CD4-positive, alpha-beta memory T cell (primary cell): ENCODE measurements at regions not wholly inside any gene's neighbourhood (a gene's known extent, or its start where the extent isn't known, plus 50 kb on each side); places are given as distances from the start of the nearest gene placed in this dataset.
A peak's percentile ranks its signal among the peaks of the same experiment; 100 is the strongest.

Experiments used
- CTCF ChIA-PET: fragments of 350-600 bp; sonication (Branson Sonifier 250); formaldehyde crosslinking; loops from one replicate; lab custom pipeline; 2021; ENCODE audit warnings: inconsistent platforms; ENCODE audit not compliant: partially characterized antibody; lab: Charles Lee
- POLR2A ChIA-PET: fragments of 350-600 bp; sonication (Branson Sonifier 250); formaldehyde crosslinking; loops from one replicate; lab custom pipeline; 2021; ENCODE audit not compliant: partially characterized antibody; lab: Charles Lee
- DNase-seq, 5 donors: peaks; one replicate each; pipeline versions ENCODE4 v3.0.0 to v3.0.0-alpha.2; 2020 to 2022; ENCODE audit warnings: mixed read lengths in 1 of 5
- H3K27ac ChIP-seq: one replicate; pipeline ENCODE4 v1.7.0; 2013; ENCODE audit warnings: low read depth, low read length
- H3K27me3 ChIP-seq: 2 replicates; pipeline ENCODE4 v1.7.0; 2013; ENCODE audit warnings: mild to moderate bottlenecking, low read length, moderate library complexity; ENCODE audit not compliant: insufficient read depth
- H3K36me3 ChIP-seq: 2 replicates; pipeline ENCODE4 v1.7.0; 2013; ENCODE audit warnings: mild to moderate bottlenecking, low read length, moderate library complexity; ENCODE audit not compliant: insufficient read depth
- H3K4me1 ChIP-seq: 2 replicates; pipeline ENCODE4 v1.7.0; 2013; ENCODE audit warnings: mild to moderate bottlenecking, low read length, moderate library complexity; ENCODE audit not compliant: insufficient read depth
- H3K4me3 ChIP-seq, 2 donors: one replicate each; pipeline ENCODE4 v1.7.0; 2013; ENCODE audit warnings: low read length in 2 of 2, mild to moderate bottlenecking in 1 of 2
- H3K9me3 ChIP-seq, 2 donors: one replicate each; pipeline ENCODE4 v1.7.0; 2013; ENCODE audit warnings: low read length in 2 of 2, control low read depth in 1 of 2; ENCODE audit not compliant: control insufficient read depth in 1 of 2
- H3K27ac Mint-ChIP-seq, 7 donors: one replicate each; pipeline ENCODE4 v1.8.0; 2020 to 2021; ENCODE audit warnings: mixed read lengths in 7 of 7, mild to moderate bottlenecking in 6 of 7, inconsistent platforms in 3 of 7, moderate library complexity in 3 of 7
- H3K27me3 Mint-ChIP-seq, 2 donors: one replicate each; pipeline ENCODE4 v1.8.0; 2020 to 2021; ENCODE audit warnings: mixed read lengths in 2 of 2
- H3K36me3 Mint-ChIP-seq, 2 donors: one replicate each; pipeline ENCODE4 v1.8.0; 2020 to 2021; ENCODE audit warnings: mixed read lengths in 2 of 2, inconsistent platforms in 1 of 2, mild to moderate bottlenecking in 1 of 2
- H3K4me1 Mint-ChIP-seq, 4 donors: one replicate each; pipeline ENCODE4 v1.8.0; 2020 to 2021; ENCODE audit warnings: mixed read lengths in 4 of 4, mild to moderate bottlenecking in 1 of 4
- H3K4me3 Mint-ChIP-seq, 8 donors: one replicate each; pipeline ENCODE4 v1.8.0; 2020 to 2021; ENCODE audit warnings: mixed read lengths in 8 of 8, mild to moderate bottlenecking in 7 of 8, moderate library complexity in 6 of 8, inconsistent platforms in 3 of 8
- H3K9me3 Mint-ChIP-seq, 8 donors: one replicate each; pipeline ENCODE4 v1.8.0; 2020 to 2021; ENCODE audit warnings: mixed read lengths in 8 of 8, mild to moderate bottlenecking in 5 of 8, inconsistent platforms in 3 of 8, moderate library complexity in 1 of 8
- intact Hi-C: fragments of 100-400 bp; cut with micrococcal nuclease; formaldehyde crosslinking; loops from one replicate; pipeline ENCODE4 v1.15.1; 2023

GRCh38 chr9:7665874-7666273, 133.7 kb downstream of the DMAC1 start:
- H3K36me3 Mint-ChIP-seq, result no peaks in the 10 kb centered on the region
- intact Hi-C loops, result no loop called here

GRCh38 chr9:7659766-7660165, 139.8 kb downstream of the DMAC1 start:
- H3K27me3 Mint-ChIP-seq, result peaks cover 0 to 2% of the 10 kb centered on the region in 2 donors
- CTCF ChIA-PET, result interaction anchor here (1.1 to 4.6 kb wide), 4 partner anchors 33 to 1773 kb away, joined by 3 to 18 read pairs (median 3); no protein-coding TSS in a partner anchor

More at GRCh38 chr9:7665874-7666273, 133.7 kb downstream of the DMAC1 start:
- CTCF ChIA-PET, result no interaction called here
- no peaks in the 10 kb centered on the region for H3K4me1 Mint-ChIP-seq
- H3K9me3 Mint-ChIP-seq, result peaks cover 0 to 2% (median 0%) of the 10 kb centered on the region in 8 donors
- no peak for DNase-seq
- Histone ChIP-seq H3K27me3 (no peaks in the 10 kb centered on the region), H3K9me3 (no peaks in the 10 kb centered on the region), H3K4me3 (no peak overlapping the region), H3K4me1 (no peaks in the 10 kb centered on the region), H3K27ac (no peak overlapping the region), H3K36me3 (no peaks in the 10 kb centered on the region)
- peaks cover 0 to 4% of the 10 kb centered on the region in 2 donors for H3K27me3 Mint-ChIP-seq
- no peak overlapping the region for H3K4me3 Mint-ChIP-seq
- POLR2A ChIA-PET, result no interaction called here
- no peak overlapping the region for H3K27ac Mint-ChIP-seq

GRCh38 chr9:7656636-7657035, 142.9 kb downstream of the DMAC1 start:
- ChIA-PET POLR2A (no interaction called here), CTCF (interaction anchor here (1.2 to 4.6 kb wide), 2 partner anchors 43 to 86 kb away, joined by 4 to 18 read pairs; no protein-coding TSS in a partner anchor)
- Mint-ChIP-seq H3K4me3 (no peak overlapping the region), H3K4me1 (peaks cover 0 to 5% (median 4%) of the 10 kb centered on the region in 4 donors), H3K27me3 (no peaks in the 10 kb centered on the region), H3K9me3 (peaks cover 0 to 4% (median 0%) of the 10 kb centered on the region in 8 donors), H3K36me3 (peaks cover 0 to 2% of the 10 kb centered on the region in 2 donors), H3K27ac (peak overlapping the region in 2 of 7 donors; percentile 2 to 44)
- intact Hi-C loops, result loop anchor here (1.0 kb wide), 1 partner anchor 86 kb away; no protein-coding TSS in a partner anchor
- H3K4me1 ChIP-seq, result no peaks in the 10 kb centered on the region
- no peaks in the 10 kb centered on the region for H3K36me3 ChIP-seq
- no peak overlapping the region for H3K4me3 ChIP-seq
- DNase-seq, result no peak
- H3K27ac ChIP-seq, result no peak overlapping the region
- H3K27me3 ChIP-seq, result no peaks in the 10 kb centered on the region
- no peaks in the 10 kb centered on the region for H3K9me3 ChIP-seq

More at GRCh38 chr9:7659766-7660165, 139.8 kb downstream of the DMAC1 start:
- peaks cover 0 to 4% (median 0%) of the 10 kb centered on the region in 8 donors for H3K9me3 Mint-ChIP-seq
- no peaks in the 10 kb centered on the region for H3K27me3 ChIP-seq
- DNase-seq, result no peak
- no peak overlapping the region for H3K4me3 Mint-ChIP-seq
- H3K27ac ChIP-seq, result no peak overlapping the region
- H3K4me1 Mint-ChIP-seq, result no peaks in the 10 kb centered on the region
- intact Hi-C loops, result no loop called here
- no peaks in the 10 kb centered on the region for H3K9me3 ChIP-seq
- H3K36me3 ChIP-seq, result no peaks in the 10 kb centered on the region
- POLR2A ChIA-PET, result no interaction called here
- no peak overlapping the region for H3K4me3 ChIP-seq
- peaks cover 0 to 2% of the 10 kb centered on the region in 2 donors for H3K36me3 Mint-ChIP-seq
- no peaks in the 10 kb centered on the region for H3K4me1 ChIP-seq
- no peak overlapping the region for H3K27ac Mint-ChIP-seq

GRCh38 chr9:7653262-7653661, 146.3 kb downstream of the DMAC1 start:
- no peak for DNase-seq
- ChIA-PET CTCF (no interaction called here), POLR2A (no interaction called here)
- Histone ChIP-seq H3K27ac (no peak overlapping the region), H3K27me3 (no peaks in the 10 kb centered on the region), H3K4me3 (no peak overlapping the region), H3K36me3 (no peaks in the 10 kb centered on the region), H3K9me3 (no peaks in the 10 kb centered on the region), H3K4me1 (no peaks in the 10 kb centered on the region)
- H3K27me3 Mint-ChIP-seq, result no peaks in the 10 kb centered on the region
- intact Hi-C loops, result no loop called here
- peaks cover 0 to 5% (median 4%) of the 10 kb centered on the region in 4 donors for H3K4me1 Mint-ChIP-seq
- no peak overlapping the region for H3K4me3 Mint-ChIP-seq
- H3K9me3 Mint-ChIP-seq, result peaks cover 0 to 4% (median 0%) of the 10 kb centered on the region in 8 donors
- peaks cover 0 to 2% of the 10 kb centered on the region in 2 donors for H3K36me3 Mint-ChIP-seq
- H3K27ac Mint-ChIP-seq, result peak overlapping the region in 1 of 7 donors; percentile 3

- intact Hi-C loops, result no loop called here
- H3K9me3 ChIP-seq, result no peaks in the 10 kb centered on the region
- no peaks in the 10 kb centered on the region for H3K27me3 Mint-ChIP-seq
- H3K4me3 Mint-ChIP-seq, result no peak overlapping the region
- H3K27ac Mint-ChIP-seq, result no peak overlapping the region
- no peaks in the 10 kb centered on the region for H3K36me3 ChIP-seq
- H3K36me3 Mint-ChIP-seq, result no peaks in the 10 kb centered on the region
- DNase-seq, result no peak
- peaks cover 0 to 2% (median under 1%) of the 10 kb centered on the region in 4 donors for H3K4me1 Mint-ChIP-seq
- H3K27me3 ChIP-seq, result no peaks in the 10 kb centered on the region
- H3K4me1 ChIP-seq, result no peaks in the 10 kb centered on the region
- ChIA-PET POLR2A (no interaction called here), CTCF (no interaction called here)
- H3K9me3 Mint-ChIP-seq, result peaks cover 0 to 6% (median 4%) of the 10 kb centered on the region in 8 donors
- no peak overlapping the region for H3K27ac ChIP-seq
- no peak overlapping the region for H3K4me3 ChIP-seq
Observed at GRCh38 chr9:7640231-7640630, 159.3 kb downstream of the DMAC1 start.

- DNase-seq, result no peak
- POLR2A ChIA-PET, result no interaction called here
- Histone ChIP-seq H3K4me3 (no peak overlapping the region), H3K4me1 (no peaks in the 10 kb centered on the region), H3K27me3 (no peaks in the 10 kb centered on the region), H3K36me3 (no peaks in the 10 kb centered on the region), H3K27ac (no peak overlapping the region), H3K9me3 (no peaks in the 10 kb centered on the region)
- Mint-ChIP-seq H3K27me3 (no peaks in the 10 kb centered on the region), H3K36me3 (no peaks in the 10 kb centered on the region), H3K27ac (no peak overlapping the region), H3K4me3 (no peak overlapping the region), H3K4me1 (peaks cover 0 to 2% (median under 1%) of the 10 kb centered on the region in 4 donors), H3K9me3 (peaks cover 0 to 2% (median under 1%) of the 10 kb centered on the region in 8 donors)
- intact Hi-C loops, result no loop called here
- CTCF ChIA-PET, result no interaction called here
Observed at GRCh38 chr9:7639471-7639870, 160.1 kb downstream of the DMAC1 start.

GRCh38 chr9:7636838-7637467, 162.6 kb downstream of the DMAC1 start:
- DNase-seq, result no peak
- Mint-ChIP-seq H3K9me3 (peaks cover 0 to 5% (median 0%) of the 10 kb centered on the region in 8 donors), H3K27ac (peak overlapping the region in 2 of 7 donors; percentile 24 to 65), H3K4me3 (no peak overlapping the region), H3K36me3 (no peaks in the 10 kb centered on the region), H3K27me3 (no peaks in the 10 kb centered on the region), H3K4me1 (peaks cover 0 to 2% (median under 1%) of the 10 kb centered on the region in 4 donors)
- ChIA-PET POLR2A (no interaction called here), CTCF (interaction anchor here (1.1 kb wide), 1 partner anchor 10 kb away, joined by 3 read pairs; no protein-coding TSS in a partner anchor)
- no peaks in the 10 kb centered on the region for H3K27me3 ChIP-seq
- intact Hi-C loops, result no loop called here
- no peak overlapping the region for H3K27ac ChIP-seq
- no peaks in the 10 kb centered on the region for H3K4me1 ChIP-seq
- no peaks in the 10 kb centered on the region for H3K36me3 ChIP-seq
- no peaks in the 10 kb centered on the region for H3K9me3 ChIP-seq
- no peak overlapping the region for H3K4me3 ChIP-seq
